ENCODE measurements at regions not wholly inside any gene's neighbourhood (a gene's known extent, or its start where the extent isn't known, plus 50 kb on each side); places are given as distances from the start of the nearest gene placed in this dataset.

DNA sequence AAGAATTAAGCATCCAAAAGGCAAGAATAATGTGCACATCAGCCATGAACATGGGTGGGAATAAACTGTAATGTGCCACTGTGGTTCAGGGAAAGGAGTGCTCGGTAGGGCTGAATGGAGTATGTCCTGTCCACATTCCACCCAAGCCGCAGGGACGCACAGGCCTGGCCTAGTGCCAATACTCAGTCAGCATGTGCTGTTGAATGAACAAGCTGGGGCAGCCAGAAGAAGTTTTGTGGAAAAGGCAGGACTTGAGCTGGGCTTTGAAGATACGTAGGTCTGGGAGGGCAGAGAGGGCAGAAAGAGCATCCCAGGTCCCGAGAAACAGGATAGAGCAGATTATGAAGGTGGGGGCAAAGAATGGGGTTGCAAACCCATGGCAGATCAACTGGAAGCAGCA lies 60.0 kb upstream of the PLET1 start:
- TF ChIP-seq POLR2A (IDR thresholded peaks at IDR 0.05; ENCODE audit: low read depth, low read length) (no peak), TAF1 (IDR thresholded peaks at IDR 0.05; ENCODE audit: low read depth, low read length) (no peak), POU2F2 (IDR thresholded peaks at IDR 0.05; ENCODE audit: low read depth, low read length) (no peak), POLR2AphosphoS5 (IDR thresholded peaks at IDR 0.05; ENCODE audit: low read depth, low read length) (no peak), SPI1 (IDR thresholded peaks at IDR 0.05; ENCODE audit: low read depth, low read length) (no peak), PAX5 (IDR thresholded peaks at IDR 0.05; ENCODE audit: insufficient read depth, low read length, severe bottlenecking) (no peak)

Data from GM12891 (cell line).